Large intestine (tissue), 3 donors: ENCODE measurements at regions not wholly inside any gene's neighbourhood (a gene's known extent, or its start where the extent isn't known, plus 50 kb on each side); places are given as distances from the start of the nearest gene placed in this dataset.
A peak's percentile ranks its signal among the peaks of the same experiment; 100 is the strongest.

Experiments used
- DNase-seq, 2 donors: peaks; one replicate each; pipeline versions ENCODE4 v3.0.0 to v3.0.0-alpha.2; 2013
- H3K27ac ChIP-seq: one replicate; pipeline ENCODE4 v1.5.1; 2013; ENCODE audit warnings: low read length
- H3K27me3 ChIP-seq: 2 replicates; pipeline ENCODE4 v1.6.1; 2013; ENCODE audit warnings: low read length; ENCODE audit not compliant: control insufficient read depth, insufficient read depth
- H3K36me3 ChIP-seq: 2 replicates; pipeline ENCODE4 v1.6.1; 2013; ENCODE audit warnings: low read length; ENCODE audit not compliant: control insufficient read depth, insufficient read depth
- H3K4me1 ChIP-seq: one replicate; pipeline ENCODE4 v1.6.1; 2013; ENCODE audit warnings: low read length; ENCODE audit not compliant: control insufficient read depth, insufficient read depth
- H3K4me3 ChIP-seq: one replicate; pipeline ENCODE4 v1.5.1; 2013; ENCODE audit warnings: low read length
- H3K9me3 ChIP-seq: one replicate; pipeline ENCODE4 v1.6.1; 2013; ENCODE audit warnings: mild to moderate bottlenecking, low read depth, low read length, moderate library complexity; ENCODE audit not compliant: control insufficient read depth
- WGBS: methylation state at CpG from one replicate; pipeline ENCODE4 v1.1.5; 2013; ENCODE audit warnings: low lambda C conversion rate; ENCODE audit not compliant: insufficient coverage; 5-methylcytosine and 5-hydroxymethylcytosine counted together

- DNase-seq = no peak
- H3K36me3 ChIP-seq = no peaks in the 10 kb centered on the region
- H3K9me3 ChIP-seq = no peaks in the 10 kb centered on the region
- WGBS = 61% methylated on average over 4 of the region's 4 CpGs
- H3K27me3 ChIP-seq = no peaks in the 10 kb centered on the region
- H3K27ac ChIP-seq = no peak overlapping the region
- H3K4me3 ChIP-seq = no peak overlapping the region
- no peaks in the 10 kb centered on the region for H3K4me1 ChIP-seq
Observed at GRCh38 chr6:87938287-87938686, 109.4 kb upstream of the SPACA1 start.

DNA sequence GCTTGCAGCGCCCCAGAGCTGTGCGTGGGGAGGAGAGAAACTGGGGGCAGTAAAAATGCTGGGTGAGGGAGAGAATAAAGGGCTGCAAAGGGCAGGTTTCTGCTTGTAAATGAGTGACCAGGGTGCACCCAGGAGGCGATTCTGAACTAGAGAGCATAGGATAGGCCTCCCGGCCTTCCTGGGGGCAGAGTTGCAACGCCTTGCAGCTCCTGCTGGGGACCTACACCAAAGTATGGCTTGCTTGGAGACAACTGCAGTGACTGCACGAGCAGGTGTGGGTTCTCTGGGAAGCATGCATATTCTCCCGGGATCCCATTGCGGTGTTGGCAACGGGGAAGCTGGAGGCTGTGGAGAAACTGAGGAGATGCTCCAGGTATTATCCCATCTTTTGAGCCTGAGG, 111.6 kb upstream of the SPACA1 start:
- H3K9me3 ChIP-seq = no peaks in the 10 kb centered on the region
- DNase-seq = no peak
- no peak overlapping the region for H3K4me3 ChIP-seq
- no peak overlapping the region for H3K27ac ChIP-seq
- WGBS = no CpG with 5 or more reads among the region's 9 CpGs
- H3K27me3 ChIP-seq = no peaks in the 10 kb centered on the region
- no peaks in the 10 kb centered on the region for H3K36me3 ChIP-seq
- H3K4me1 ChIP-seq = no peaks in the 10 kb centered on the region

DNA sequence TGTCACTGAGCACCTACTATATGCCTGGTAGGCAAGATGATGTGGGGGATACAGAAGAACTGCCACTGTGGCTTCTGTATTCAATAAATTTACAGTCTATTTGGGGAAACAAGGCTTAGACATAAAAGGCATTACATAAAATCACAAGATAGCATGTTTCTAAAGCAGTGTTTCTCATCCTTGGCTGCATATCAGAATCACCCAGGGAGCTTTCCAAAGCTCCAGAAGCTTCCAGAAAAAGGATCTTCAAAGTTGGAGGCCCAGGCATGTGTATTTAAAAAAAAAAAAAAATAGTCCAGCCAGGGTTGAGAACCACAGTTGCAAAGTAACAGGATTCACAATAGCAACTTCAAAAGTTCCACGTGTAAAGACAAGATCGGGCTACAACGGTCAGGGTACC, 112.4 kb upstream of the SPACA1 start:
- no CpG with 5 or more reads among the region's 3 CpGs for WGBS
- Histone ChIP-seq H3K36me3 (no peaks in the 10 kb centered on the region), H3K9me3 (no peaks in the 10 kb centered on the region), H3K27me3 (no peaks in the 10 kb centered on the region), H3K4me3 (no peak overlapping the region), H3K27ac (no peak overlapping the region), H3K4me1 (no peaks in the 10 kb centered on the region)
- no peak for DNase-seq

- Histone ChIP-seq H3K36me3 (no peaks in the 10 kb centered on the region), H3K4me3 (no peak overlapping the region), H3K4me1 (no peaks in the 10 kb centered on the region), H3K27me3 (no peaks in the 10 kb centered on the region), H3K27ac (no peak overlapping the region), H3K9me3 (no peaks in the 10 kb centered on the region)
- no peak for DNase-seq
- no CpG with 5 or more reads among the region's 5 CpGs for WGBS
Observed at GRCh38 chr6:87932361-87932760, 115.3 kb upstream of the SPACA1 start.

DNA sequence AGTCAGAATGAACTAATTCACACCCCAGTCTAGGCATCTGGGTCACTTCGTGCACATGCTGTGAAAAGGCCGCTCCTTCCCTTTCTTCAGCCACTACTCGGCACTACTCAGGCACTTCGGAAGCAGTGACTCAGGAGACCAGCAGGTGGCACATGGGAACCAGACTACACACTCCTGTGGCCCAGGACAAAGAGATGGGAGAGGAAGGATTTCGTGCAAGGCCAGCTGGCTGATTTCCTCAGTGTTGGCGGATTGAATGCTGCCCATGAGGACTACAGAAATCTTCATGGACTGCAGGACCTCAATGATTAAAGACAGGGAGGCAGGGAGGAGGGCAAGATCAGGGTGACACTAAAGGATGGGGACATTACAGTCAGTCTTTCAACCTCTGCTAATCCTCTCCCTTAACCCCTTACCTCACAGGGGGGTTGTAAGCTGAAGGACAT, 117.8 kb upstream of the SPACA1 start:
- no peaks in the 10 kb centered on the region for H3K27me3 ChIP-seq
- no peak overlapping the region for H3K27ac ChIP-seq
- H3K4me1 ChIP-seq = no peaks in the 10 kb centered on the region
- no peaks in the 10 kb centered on the region for H3K36me3 ChIP-seq
- no peak overlapping the region for H3K4me3 ChIP-seq
- peak; percentile 65 to 69 for DNase-seq
- no CpG with 5 or more reads among the region's 6 CpGs for WGBS
- no peaks in the 10 kb centered on the region for H3K9me3 ChIP-seq

DNA sequence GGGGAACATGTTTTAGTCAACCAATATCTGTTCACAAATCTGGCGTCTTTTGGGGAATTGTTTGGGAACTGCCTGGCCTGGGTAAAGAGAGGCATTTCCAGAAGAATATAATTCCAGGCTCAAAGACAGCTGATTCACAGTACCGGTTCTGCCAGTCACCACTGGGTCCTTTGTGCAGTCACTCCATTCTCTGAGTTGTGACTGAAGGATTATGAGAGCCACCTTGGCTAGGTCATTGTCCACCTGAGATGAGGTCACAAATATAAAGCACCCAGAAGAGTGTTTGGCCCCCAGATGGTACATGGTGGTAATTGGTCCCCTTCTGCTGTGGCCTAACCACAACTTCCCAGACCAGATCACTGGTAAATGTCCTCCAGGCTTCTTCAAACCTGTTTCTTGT, 121.0 kb upstream of the SPACA1 start:
- no peaks in the 10 kb centered on the region for H3K27me3 ChIP-seq
- no peak overlapping the region for H3K4me3 ChIP-seq
- H3K4me1 ChIP-seq = no peaks in the 10 kb centered on the region
- H3K9me3 ChIP-seq = no peaks in the 10 kb centered on the region
- H3K27ac ChIP-seq = no peak overlapping the region
- no CpG with 5 or more reads among the region's 2 CpGs for WGBS
- H3K36me3 ChIP-seq = no peaks in the 10 kb centered on the region
- DNase-seq = no peak

GRCh38 chr6:87926072-87926471, 121.6 kb upstream of the SPACA1 start:
- Histone ChIP-seq H3K4me1 (no peaks in the 10 kb centered on the region), H3K4me3 (no peak overlapping the region), H3K9me3 (no peaks in the 10 kb centered on the region), H3K27ac (no peak overlapping the region), H3K27me3 (no peaks in the 10 kb centered on the region), H3K36me3 (no peaks in the 10 kb centered on the region)
- 93% methylated on average over 2 of the region's 6 CpGs for WGBS
- DNase-seq = no peak

DNA sequence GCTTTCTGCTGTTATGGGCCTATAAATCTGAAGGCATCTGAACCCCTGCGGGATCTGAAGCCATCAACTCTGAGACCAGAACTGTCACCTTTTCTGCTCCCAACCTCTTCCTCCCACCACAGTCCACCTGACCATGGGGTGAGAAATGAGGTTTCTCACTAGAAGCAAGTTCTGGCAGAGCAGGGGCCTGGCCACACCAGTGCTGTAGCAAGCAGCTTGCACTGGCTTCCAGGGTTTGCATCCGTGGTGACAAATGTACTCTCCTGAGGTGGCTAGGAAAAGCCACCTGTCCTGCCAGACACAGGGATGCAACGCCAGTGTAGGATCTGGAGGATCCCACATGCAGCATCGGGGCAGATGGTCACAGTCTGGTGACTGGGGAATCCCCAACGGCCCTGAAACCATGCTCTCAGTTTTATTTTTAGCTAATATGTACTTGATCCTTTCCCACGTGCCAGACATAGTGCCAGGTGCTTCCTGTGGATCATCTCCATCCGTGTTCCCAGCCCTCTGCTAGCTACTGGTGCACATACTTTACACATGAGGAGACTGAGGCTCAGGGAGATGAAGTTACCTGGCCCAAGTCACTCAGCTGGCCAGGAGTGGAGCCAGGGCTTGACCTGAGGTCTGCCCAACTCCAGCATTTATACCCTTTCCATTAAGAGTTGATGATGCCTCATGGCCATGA, 122.1 kb upstream of the SPACA1 start:
- no peaks in the 10 kb centered on the region for H3K27me3 ChIP-seq
- WGBS = no CpG with 5 or more reads among the region's 7 CpGs
- H3K4me3 ChIP-seq = no peak overlapping the region
- no peaks in the 10 kb centered on the region for H3K36me3 ChIP-seq
- no peaks in the 10 kb centered on the region for H3K4me1 ChIP-seq
- H3K27ac ChIP-seq = no peak overlapping the region
- H3K9me3 ChIP-seq = no peaks in the 10 kb centered on the region
- no peak for DNase-seq

DNA sequence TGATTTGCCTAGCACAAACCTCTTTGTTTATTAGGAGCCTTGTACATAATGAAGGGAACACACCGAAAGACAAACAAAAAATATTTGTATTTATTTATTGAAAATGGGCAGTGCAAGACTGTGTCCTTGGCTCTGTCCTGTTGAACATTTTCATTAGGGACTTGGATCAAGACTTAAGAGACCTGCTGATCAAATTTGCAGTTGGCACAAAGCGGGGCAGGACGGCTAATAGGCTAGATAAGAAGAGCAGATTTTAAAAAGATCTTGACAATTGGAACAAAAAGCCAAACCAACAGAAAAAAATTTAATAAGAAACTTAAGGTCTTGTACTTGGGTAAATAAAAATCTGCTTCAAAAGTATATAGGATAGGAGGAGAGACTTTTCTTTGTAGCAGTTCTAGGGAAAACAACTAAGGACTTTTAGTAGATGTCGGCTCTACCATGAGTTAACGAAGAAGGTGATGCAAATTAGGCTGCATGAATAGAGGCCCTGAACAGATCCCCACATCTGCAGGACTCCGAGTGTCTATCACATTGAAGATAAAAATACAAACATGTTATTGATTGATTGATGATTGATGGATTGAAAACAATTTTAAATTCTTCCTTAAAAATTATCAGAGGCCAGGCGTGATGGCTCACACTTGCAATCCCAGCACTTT, 124.1 kb upstream of the SPACA1 start:
- H3K4me1 ChIP-seq = no peaks in the 10 kb centered on the region
- DNase-seq = no peak
- no peaks in the 10 kb centered on the region for H3K36me3 ChIP-seq
- WGBS = 81% methylated on average over 4 of the region's 7 CpGs
- no peaks in the 10 kb centered on the region for H3K27me3 ChIP-seq
- no peak overlapping the region for H3K4me3 ChIP-seq
- H3K27ac ChIP-seq = no peak overlapping the region
- no peaks in the 10 kb centered on the region for H3K9me3 ChIP-seq

GRCh38 chr6:87922947-87923330, 124.7 kb upstream of the SPACA1 start:
- DNase-seq = no peak
- Histone ChIP-seq H3K9me3 (no peaks in the 10 kb centered on the region), H3K36me3 (no peaks in the 10 kb centered on the region), H3K27me3 (no peaks in the 10 kb centered on the region), H3K4me3 (no peak overlapping the region), H3K27ac (no peak overlapping the region), H3K4me1 (no peaks in the 10 kb centered on the region)
- WGBS = no CpG with 5 or more reads among the region's 2 CpGs
